H1 (cell line): ENCODE measurements at regions not wholly inside any gene's neighbourhood (a gene's known extent, or its start where the extent isn't known, plus 50 kb on each side); places are given as distances from the start of the nearest gene placed in this dataset.

Experiments
- CTCF ChIA-PET: fragments of 300-600 bp; sonication (Branson Sonifier 250); formaldehyde crosslinking; loops from one replicate; lab custom pipeline; 2021; ENCODE audit not compliant: partially characterized antibody; lab: Charles Lee
- POLR2A ChIA-PET: fragments of 300-600 bp; sonication (Branson Sonifier 250); formaldehyde crosslinking; loops from one replicate; lab custom pipeline; 2021; ENCODE audit warnings: inconsistent platforms; ENCODE audit not compliant: partially characterized antibody; lab: Charles Lee
- DNase-seq, 2 experiments: peaks; one replicate each; pipeline versions ENCODE4 v3.0.0 to v3.0.0-alpha.2; 2010 to 2022; ENCODE audit warnings: low spot score in 2 of 2, low read depth in 1 of 2, mixed read lengths in 1 of 2
- FAIRE-seq: peaks from 2 replicates; lab custom pipeline; 2011; peaks lifted over from hg19 to GRCh38; lab: Jason Lieb, UNC
- H2AFZ ChIP-seq: 2 replicates; pipeline ENCODE4 v1.8.1; 2012; ENCODE audit warnings: low read length, inconsistent platforms
- H2AK5ac ChIP-seq: 2 replicates; pipeline ENCODE4 v1.6.1; 2013; ENCODE audit warnings: low read depth, low read length
- H2BK120ac ChIP-seq: replicated peaks from 2 replicates; pipeline ENCODE3; 2013; ENCODE audit warnings: low read depth, low read length, inconsistent platforms
- H2BK12ac ChIP-seq: 2 replicates; pipeline ENCODE4 v1.6.1; 2013; ENCODE audit warnings: low read depth, low read length
- H2BK15ac ChIP-seq: 2 replicates; pipeline ENCODE4 v1.6.1; 2013; ENCODE audit warnings: low read length
- H2BK20ac ChIP-seq: 2 replicates; pipeline ENCODE4 v1.6.1; 2013; ENCODE audit warnings: low read length
- H2BK5ac ChIP-seq: 2 replicates; pipeline ENCODE4 v1.6.1; 2013; ENCODE audit warnings: low read depth, low read length
- H3K14ac ChIP-seq: 2 replicates; pipeline ENCODE4 v1.6.1; 2013; ENCODE audit warnings: inconsistent platforms; ENCODE audit not compliant: insufficient read length
- H3K18ac ChIP-seq: 2 replicates; pipeline ENCODE4 v1.6.1; 2013; ENCODE audit warnings: low read length; ENCODE audit errors: extremely low read depth
- H3K23ac ChIP-seq: 2 replicates; pipeline ENCODE4 v1.6.1; 2013; ENCODE audit warnings: inconsistent platforms; ENCODE audit not compliant: insufficient read length
- H3K23me2 ChIP-seq: 2 replicates; pipeline ENCODE4 v1.6.1; 2013; ENCODE audit warnings: low read depth, low read length
- H3K27ac ChIP-seq: 2 replicates; pipeline ENCODE4 v1.6.1; 2011; ENCODE audit warnings: low read depth, low read length, inconsistent platforms
- H3K27me3 ChIP-seq, 4 experiments: replicated peaks in 1 of 4; 1 replicate in 1 of 4; 2 replicates in 3 of 4; pipeline versions ENCODE4 v1.6.1 to v1.8.1; 2011 to 2013; ENCODE audit warnings: low read length in 3 of 4, mild to moderate bottlenecking in 3 of 4, inconsistent platforms in 2 of 4, mixed read lengths in 2 of 4, moderate library complexity in 1 of 4; ENCODE audit not compliant: control insufficient read depth in 3 of 4, insufficient read depth in 3 of 4; ENCODE audit errors: extremely low read depth in 1 of 4
- H3K36me3 ChIP-seq, 4 experiments: 2 replicates each; pipeline versions ENCODE4 v1.6.1 to v1.8.1; 2011 to 2013; ENCODE audit warnings: mild to moderate bottlenecking in 4 of 4, low read length in 3 of 4, moderate library complexity in 2 of 4, control low read depth in 1 of 4, inconsistent platforms in 1 of 4; ENCODE audit not compliant: insufficient read depth in 4 of 4, control insufficient read depth in 2 of 4
- H3K4ac ChIP-seq: replicated peaks from 2 replicates; pipeline ENCODE3; 2013; ENCODE audit warnings: low read length, low read depth, mixed read lengths, inconsistent platforms; ENCODE audit not compliant: insufficient read length
- H3K4me1 ChIP-seq, 4 experiments: replicated peaks in 1 of 4; 1 replicate in 1 of 4; 2 replicates in 3 of 4; pipeline versions ENCODE4 v1.6.1 to v1.8.1; 2011 to 2013; ENCODE audit warnings: low read length in 3 of 4, inconsistent platforms in 2 of 4, mixed read lengths in 1 of 4; ENCODE audit not compliant: insufficient read depth in 4 of 4, control insufficient read depth in 3 of 4
- H3K4me2 ChIP-seq, 2 experiments: 2 replicates each; pipeline versions ENCODE4 v1.6.1 to v1.8.1; 2011 to 2013; ENCODE audit warnings: low read depth in 2 of 2, low read length in 2 of 2, control low read depth in 1 of 2, inconsistent platforms in 1 of 2, mild to moderate bottlenecking in 1 of 2; ENCODE audit not compliant: insufficient read depth in 1 of 2
- H3K4me3 ChIP-seq, 4 experiments: fragments of 200-600, 300-600 bp in 1 of 4; sonication (generic), shearing (Covaris generic), sonication (Bioruptor Twin) in 1 of 4; 2 replicates each; pipeline versions ENCODE4 v1.5.1 to v1.8.1; 2011 to 2016; ENCODE audit warnings: low read length in 4 of 4, low read depth in 3 of 4, control low read depth in 2 of 4, inconsistent platforms in 2 of 4, mild to moderate bottlenecking in 2 of 4, mixed read lengths in 1 of 4, moderate library complexity in 1 of 4; ENCODE audit not compliant: insufficient read depth in 2 of 4; ENCODE audit errors: extremely low read depth in 1 of 4
- H3K56ac ChIP-seq: replicated peaks from 2 replicates; pipeline ENCODE3; 2013; ENCODE audit warnings: low read depth, mild to moderate bottlenecking, mixed read lengths, low read length, inconsistent platforms; ENCODE audit not compliant: insufficient read length
- H3K79me1 ChIP-seq: 2 replicates; pipeline ENCODE4 v1.6.1; 2013; ENCODE audit warnings: low read depth, low read length, control low read depth
- H3K79me2 ChIP-seq, 2 experiments: 2 replicates each; pipeline versions ENCODE4 v1.6.1 to v1.8.1; 2012 to 2013; ENCODE audit warnings: low read length in 2 of 2, mild to moderate bottlenecking in 2 of 2, inconsistent platforms in 1 of 2; ENCODE audit not compliant: insufficient read depth in 2 of 2, control insufficient read depth in 1 of 2
- H3K9ac ChIP-seq, 4 experiments: replicated peaks in 1 of 4; 1 replicate in 1 of 4; 2 replicates in 3 of 4; pipeline versions ENCODE4 v1.6.1 to v1.8.1; 2011 to 2013; ENCODE audit warnings: low read depth in 3 of 4, low read length in 3 of 4, control low read depth in 2 of 4, mild to moderate bottlenecking in 2 of 4, moderate library complexity in 2 of 4, inconsistent platforms in 1 of 4; ENCODE audit errors: extremely low read depth in 1 of 4
- H3K9me3 ChIP-seq, 2 experiments: 2 replicates each; pipeline versions ENCODE4 v1.6.1 to v1.8.1; 2012 to 2013; ENCODE audit warnings: mild to moderate bottlenecking in 2 of 2, moderate library complexity in 2 of 2, control low read depth in 1 of 2, inconsistent platforms in 1 of 2, low read depth in 1 of 2, low read length in 1 of 2, mixed read lengths in 1 of 2; ENCODE audit not compliant: insufficient read depth in 2 of 2
- H4K20me1 ChIP-seq, 2 experiments: replicated peaks in 1 of 2; 2 replicates each; pipeline versions ENCODE3 to v1.8.1; 2011 to 2013; ENCODE audit warnings: inconsistent platforms in 2 of 2, low read length in 2 of 2, mild to moderate bottlenecking in 1 of 2; ENCODE audit not compliant: insufficient read depth in 2 of 2, control insufficient read depth in 1 of 2
- H4K5ac ChIP-seq: 2 replicates; pipeline ENCODE4 v1.6.1; 2013; ENCODE audit warnings: low read length, low read depth, mixed read lengths, inconsistent platforms; ENCODE audit not compliant: insufficient read length
- H4K8ac ChIP-seq: 2 replicates; pipeline ENCODE4 v1.8.0; 2013; ENCODE audit warnings: mild to moderate bottlenecking, moderate library complexity, low read length, inconsistent platforms; ENCODE audit not compliant: insufficient read depth; ENCODE audit errors: extremely low read depth
- H4K91ac ChIP-seq: replicated peaks from 2 replicates; pipeline ENCODE3; 2013; ENCODE audit warnings: low read length, mixed read lengths, inconsistent platforms; ENCODE audit not compliant: insufficient read length
- CEBPB ChIP-seq: IDR thresholded peaks from 2 replicates; pipeline ENCODE4 v1.6.1; 2012; ENCODE audit warnings: low read depth, low read length
- CHD2 ChIP-seq: IDR thresholded peaks from 2 replicates; pipeline ENCODE4 v1.6.1; 2012; ENCODE audit warnings: low read length, improper control_type of control experiment
- CTCF ChIP-seq, 3 experiments: IDR thresholded peaks; 1 replicate in 2 of 3; 2 replicates in 1 of 3; pipeline versions ENCODE4 v1.5.1 to v1.6.1; 2011; ENCODE audit warnings: low read length in 3 of 3, mild to moderate bottlenecking in 3 of 3, inconsistent platforms in 2 of 3, low read depth in 1 of 3, moderate library complexity in 1 of 3; ENCODE audit not compliant: insufficient read depth in 1 of 3; ENCODE audit errors: control extremely low read depth in 1 of 3
- EGR1 ChIP-seq: IDR thresholded peaks from 2 replicates; pipeline ENCODE4 v1.6.1; 2011; ENCODE audit warnings: low read depth, low read length, borderline replicate concordance
- GTF2F1 ChIP-seq: IDR thresholded peaks from 2 replicates; pipeline ENCODE4 v1.6.1; 2012; ENCODE audit warnings: low read depth, low read length, improper control_type of control experiment, borderline replicate concordance
- KDM1A ChIP-seq: fragments of 200-600, 300-600 bp; sonication (generic); IDR thresholded peaks from 2 replicates; pipeline ENCODE4 v1.7.1; 2016; ENCODE audit warnings: mild to moderate bottlenecking, low read length, borderline replicate concordance
- NANOG ChIP-seq: IDR thresholded peaks from 2 replicates; pipeline ENCODE4 v1.6.1; 2011; ENCODE audit warnings: low read length, low read depth, mild to moderate bottlenecking, inconsistent platforms; ENCODE audit not compliant: insufficient read depth, poor library complexity, severe bottlenecking
- RBBP5 ChIP-seq: IDR thresholded peaks from 2 replicates; pipeline ENCODE4 v1.7.1; 2012; ENCODE audit warnings: low read depth, mild to moderate bottlenecking, inconsistent platforms, low read length, moderate library complexity, borderline replicate concordance
- SIX5 ChIP-seq: IDR thresholded peaks from 2 replicates; pipeline ENCODE4 v1.6.1; 2011; ENCODE audit warnings: mild to moderate bottlenecking, low read depth, low read length
- SP4 ChIP-seq: IDR thresholded peaks from 2 replicates; pipeline ENCODE4 v1.6.1; 2012; ENCODE audit warnings: low read length, inconsistent platforms
- TEAD4 ChIP-seq: IDR thresholded peaks from 2 replicates; pipeline ENCODE4 v1.6.1; 2012; ENCODE audit warnings: low read depth, low read length, inconsistent platforms, mixed read lengths
- WGBS, 2 experiments: shearing (Covaris generic) in 1 of 2; methylation state at CpG; one replicate each; pipeline versions ENCODE4 v1.1.6 to v1.1.7; 2013 to 2015; ENCODE audit warnings: low lambda C conversion rate in 2 of 2, mixed read lengths in 2 of 2, inconsistent platforms in 1 of 2, low coverage in 1 of 2, missing lambda C conversion rate in 1 of 2; ENCODE audit not compliant: insufficient replicate concordance in 2 of 2, insufficient coverage in 1 of 2, insufficient read length in 1 of 2; ENCODE audit errors: extremely low coverage in 1 of 2, missing lambda C conversion rate in 1 of 2; 5-methylcytosine and 5-hydroxymethylcytosine counted together

DNA sequence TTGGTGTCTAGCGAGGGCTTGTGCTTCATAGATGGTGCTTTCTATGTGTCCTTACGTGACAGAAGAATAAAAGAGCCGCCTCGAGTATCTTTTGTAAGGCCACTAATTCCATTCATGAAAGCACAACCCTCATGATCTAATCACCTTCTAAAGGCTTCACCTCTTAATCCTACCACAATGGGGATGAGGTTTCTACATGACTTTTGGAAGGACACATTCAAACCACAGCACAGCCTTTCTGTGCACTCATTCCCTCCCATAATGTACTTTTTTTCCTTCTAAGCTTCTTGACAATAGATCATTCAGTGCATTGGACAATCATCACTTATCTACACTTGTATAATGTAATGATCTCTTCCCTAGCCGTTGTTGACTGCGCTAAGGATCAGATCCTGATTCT lies 774.8 kb downstream of the BRINP1 start:
- Histone ChIP-seq H2BK120ac (no peak overlapping the region), H2BK5ac (no peak overlapping the region), H2BK12ac (no peak overlapping the region), H3K4me3 (no peak overlapping the region), H2BK15ac (no peak overlapping the region), H4K8ac (no peak overlapping the region), H2AK5ac (no peak overlapping the region), H3K36me3 (no peaks in the 10 kb centered on the region), H3K27me3 (no peaks in the 10 kb centered on the region), H4K20me1 (no peaks in the 10 kb centered on the region), H3K9ac (no peak overlapping the region), H3K23me2 (no peaks in the 10 kb centered on the region; the same call in 1 of the 2 replicates), H3K18ac (no peak overlapping the region), H3K9me3 (no peaks in the 10 kb centered on the region), H3K23ac (no peak overlapping the region), H3K4ac (no peak overlapping the region), H3K56ac (no peak overlapping the region), H3K4me1 (no peaks in the 10 kb centered on the region), H4K91ac (no peak overlapping the region)
- no peak for FAIRE-seq
- WGBS, 2 experiments, result 93% methylated on average over 6 of the region's 6 CpGs; no CpG with 5 or more reads in 1 of the 2 experiments
- no peak for TF ChIP-seq CEBPB
- no peak for TF ChIP-seq KDM1A
- TF ChIP-seq GTF2F1, result no peak
- TF ChIP-seq NANOG, result no peak
- TF ChIP-seq CTCF (IDR thresholded peaks at IDR 0.05; ENCODE audit: control extremely low read depth in 1 of 3, insufficient read depth in 1 of 3, low read depth in 1 of 3, low read length in 3 of 3), result no peak
- TF ChIP-seq TEAD4, result no peak
- TF ChIP-seq CHD2, result no peak
- no peak for TF ChIP-seq SIX5
- no peak for TF ChIP-seq SP4
- TF ChIP-seq EGR1, result no peak
- TF ChIP-seq RBBP5, result no peak
- TF ChIP-seq, all 59 proteins: peak for 0
- no peak overlapping the region for H3K4me2 ChIP-seq
- ChIA-PET CTCF (no interaction called here), POLR2A (no interaction called here)
- no peaks in the 10 kb centered on the region for H3K79me1 ChIP-seq
- no peak overlapping the region for H2BK20ac ChIP-seq
- no peak for DNase-seq
- H2AFZ ChIP-seq, result no peak overlapping the region
- H3K27ac ChIP-seq, result no peak overlapping the region
- no peak overlapping the region for H3K14ac ChIP-seq
- no peaks in the 10 kb centered on the region for H3K79me2 ChIP-seq
- no peak overlapping the region for H4K5ac ChIP-seq
